A549 (cell line): ENCODE measurements at regions not wholly inside any gene's neighbourhood (a gene's known extent, or its start where the extent isn't known, plus 50 kb on each side); places are given as distances from the start of the nearest gene placed in this dataset.

ENCODE experiments used
- ATAC-seq, 2 experiments: fragments of 200-7000 bp in 1 of 2; fragments of >200 bp in 1 of 2; cut with Nextera tagmentation in 1 of 2; cut with Tn5 transposase in 1 of 2; 3 replicates each; pipeline versions ENCODE4 v1.8.0 to v1.9.1; 2018 to 2020; ENCODE audit warnings: mild to moderate bottlenecking in 1 of 2, moderate library complexity in 1 of 2
- CTCF ChIA-PET: fragments of 300-600 bp; sonication (Branson Sonifier 250); formaldehyde crosslinking; extraction: SDS; loops from one replicate; lab custom pipeline; 2021; ENCODE audit warnings: antibody characterized with exemption, inconsistent platforms; lab: Yijun Ruan, JAX
- POLR2A ChIA-PET: fragments of 350-600 bp; formaldehyde crosslinking; extraction: SDS; loops from one replicate; lab custom pipeline; 2021; ENCODE audit warnings: antibody characterized with exemption, inconsistent platforms; lab: Yijun Ruan, JAX
- DNase-seq, 2 experiments: peaks; one replicate each; pipeline versions ENCODE4 v3.0.0 to v3.0.0-alpha.2; 2011 to 2016; ENCODE audit warnings: low read depth in 1 of 2, low spot score in 1 of 2
- FAIRE-seq: peaks from 2 replicates; lab custom pipeline; 2011; peaks lifted over from hg19 to GRCh38; lab: Jason Lieb, UNC
- H3K27ac ChIP-seq, 2 experiments: fragments of >200 bp; sonication (Bioruptor Twin); formaldehyde crosslinking; 3 replicates each; pipeline ENCODE4 v1.5.1; 2016 to 2017
- H3K4me1 ChIP-seq: fragments of >200 bp; sonication (Bioruptor Twin); formaldehyde crosslinking; 3 replicates; pipeline ENCODE4 v1.6.1; 2016
- H3K4me2 ChIP-seq: fragments of >200 bp; sonication (Bioruptor Twin); formaldehyde crosslinking; 3 replicates; pipeline ENCODE4 v1.6.1; 2016
- H3K4me3 ChIP-seq: fragments of >200 bp; sonication (Bioruptor Twin); formaldehyde crosslinking; 3 replicates; pipeline ENCODE4 v1.5.1; 2016
- H3K9me3 ChIP-seq: fragments of >200 bp; sonication (Bioruptor Twin); formaldehyde crosslinking; 3 replicates; pipeline ENCODE4 v1.6.1; 2016
- BHLHE40 ChIP-seq: IDR thresholded peaks from 2 replicates; pipeline ENCODE4 v1.6.1; 2012; ENCODE audit warnings: low read depth, low read length, inconsistent platforms
- EP300 ChIP-seq, 2 experiments: fragments of >200 bp; sonication (Bioruptor Twin); formaldehyde crosslinking; IDR thresholded peaks; 2 replicates in 1 of 2; 3 replicates in 1 of 2; pipeline ENCODE4 v1.6.1; 2016 to 2017
- ESRRA ChIP-seq: fragments of 150-350 bp; IDR thresholded peaks from 2 replicates; pipeline ENCODE4 v1.6.1; 2014; ENCODE audit warnings: mild to moderate bottlenecking, low read length, borderline replicate concordance
- GATA3 ChIP-seq: IDR thresholded peaks from 2 replicates; pipeline ENCODE4 v1.6.1; 2012; ENCODE audit warnings: borderline replicate concordance
- HOXA7 ChIP-seq: fragments of 250-450 bp; sonication (Bioruptor Pico); IDR thresholded peaks from 2 replicates; pipeline ENCODE4 v1.5.0; 2020; ENCODE audit warnings: mild to moderate bottlenecking, moderate library complexity
- KDM5A ChIP-seq: fragments of 200-600 bp; sonication (generic); IDR thresholded peaks from 2 replicates; pipeline ENCODE4 v1.6.1; 2016; ENCODE audit warnings: antibody characterized with exemption, mild to moderate bottlenecking
- MAFK ChIP-seq: fragments of 450-650 bp; IDR thresholded peaks from 2 replicates; pipeline ENCODE4 v1.6.1; 2014; ENCODE audit not compliant: partially characterized antibody
- MAX ChIP-seq: IDR thresholded peaks from 2 replicates; pipeline ENCODE4 v1.6.1; 2012
- RAD21 ChIP-seq, 2 experiments: fragments of >200 bp in 1 of 2; sonication (Bioruptor Twin) in 1 of 2; formaldehyde crosslinking in 1 of 2; IDR thresholded peaks in 1 of 2; conservative IDR thresholded peaks in 1 of 2; 2 replicates in 1 of 2; 3 replicates in 1 of 2; pipeline ENCODE4 v1.6.1; 2012 to 2018; ENCODE audit warnings: inconsistent platforms in 1 of 2
- RCOR1 ChIP-seq: fragments of 150-350 bp; IDR thresholded peaks from 2 replicates; pipeline ENCODE4 v1.6.1; 2014; ENCODE audit warnings: antibody characterized with exemption, low read length, low read depth
- REST ChIP-seq: fragments of 200-600 bp; sonication (generic); IDR thresholded peaks from 2 replicates; pipeline ENCODE4 v1.6.1; 2016; ENCODE audit warnings: antibody characterized with exemption, mild to moderate bottlenecking, moderate library complexity
- RNF2 ChIP-seq: fragments of 200-600 bp; sonication (generic); IDR thresholded peaks from 2 replicates; pipeline ENCODE4 v1.6.1; 2016; ENCODE audit warnings: low read depth, mild to moderate bottlenecking, antibody characterized with exemption, moderate library complexity, borderline replicate concordance
- SMC3 ChIP-seq: fragments of >200 bp; sonication (Bioruptor Twin); formaldehyde crosslinking; IDR thresholded peaks from 3 replicates; pipeline ENCODE4 v1.6.1; 2018; ENCODE audit warnings: inconsistent platforms
- TFCP2L1 ChIP-seq: fragments of 250-450 bp; sonication (Bioruptor Pico); IDR thresholded peaks from 2 replicates; pipeline ENCODE4 v1.5.0; 2021; ENCODE audit warnings: mild to moderate bottlenecking
- ZFP36 ChIP-seq: fragments of 450-650 bp; IDR thresholded peaks from 2 replicates; pipeline ENCODE4 v1.6.1; 2014; ENCODE audit warnings: borderline replicate concordance; ENCODE audit not compliant: partially characterized antibody
- WGBS: methylation state at CpG from one replicate; pipeline ENCODE4 v1.1.6; 2017; ENCODE audit errors: missing lambda C conversion rate; 5-methylcytosine and 5-hydroxymethylcytosine counted together
- TF ChIP-seq, protein P1 (sequence below): fragments of >200 bp; sonication (Bioruptor Twin); formaldehyde crosslinking; IDR thresholded peaks from 3 replicates; pipeline ENCODE4 v1.5.1; 2016
- TF ChIP-seq, protein P2 (sequence below): fragments of >200 bp; sonication (Bioruptor Twin); formaldehyde crosslinking; IDR thresholded peaks from 3 replicates; pipeline ENCODE4 v1.6.1; 2016
- TF ChIP-seq, protein P3 (sequence below): fragments of 250-450 bp; sonication (Bioruptor Pico); IDR thresholded peaks from 2 replicates; pipeline ENCODE4 v1.5.0; 2020; ENCODE audit warnings: low read depth, mild to moderate bottlenecking, moderate library complexity

DNA sequence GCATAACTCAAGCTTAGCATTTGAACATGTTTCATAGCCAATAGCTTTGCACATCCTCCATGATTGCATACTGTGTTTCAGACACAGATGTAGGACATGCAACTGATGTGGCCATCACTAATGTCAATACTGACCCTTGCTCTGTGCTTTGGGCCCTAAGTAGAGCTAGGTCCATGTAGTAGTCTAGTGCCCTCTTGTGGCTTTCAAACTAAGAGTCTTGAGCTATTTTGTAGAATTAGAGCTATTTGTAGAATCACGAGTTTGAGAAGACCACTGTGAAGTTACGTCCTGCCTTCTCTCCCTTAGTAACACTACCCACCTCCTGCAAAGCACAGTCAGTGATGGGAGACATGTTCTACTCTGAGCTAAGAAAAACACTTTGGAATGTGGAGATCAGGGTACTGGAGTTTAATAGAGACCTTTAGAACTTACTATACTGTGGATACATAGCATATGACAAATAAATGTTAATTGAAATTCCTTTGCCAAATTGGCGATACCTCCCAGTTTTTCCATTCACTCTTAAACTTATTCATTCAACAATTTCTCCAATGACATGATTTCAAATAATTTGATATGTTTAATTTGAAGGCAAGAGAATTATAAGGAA, 306.5 kb upstream of the TNP1 start:
- FAIRE-seq = no peak
- peak; percentile 30 to 82; a peak in 4 of 6 replicates for ATAC-seq
- no peaks in the 10 kb centered on the region for H3K9me3 ChIP-seq
- ChIA-PET CTCF (interaction anchor here (0.6 to 1.6 kb wide), 6 partner anchors 9 to 484 kb away, joined by 3 to 6 read pairs (median 5); no protein-coding TSS in a partner anchor), POLR2A (no interaction called here)
- H3K27ac ChIP-seq = no peak overlapping the region
- no peaks in the 10 kb centered on the region for H3K4me1 ChIP-seq
- no peak overlapping the region for H3K4me3 ChIP-seq
- WGBS = 42% methylated on average over 3 of the region's 3 CpGs
- no peak overlapping the region for H3K4me2 ChIP-seq
- TF ChIP-seq BHLHE40 = no peak
- peak; percentile 64 for TF ChIP-seq SMC3
- peak; percentile 64 to 76 for TF ChIP-seq RAD21 (conservative IDR thresholded peaks at IDR 0.05 in 1 of 2, IDR thresholded peaks at IDR 0.05 in 1 of 2)
- TF ChIP-seq, protein P1, sequence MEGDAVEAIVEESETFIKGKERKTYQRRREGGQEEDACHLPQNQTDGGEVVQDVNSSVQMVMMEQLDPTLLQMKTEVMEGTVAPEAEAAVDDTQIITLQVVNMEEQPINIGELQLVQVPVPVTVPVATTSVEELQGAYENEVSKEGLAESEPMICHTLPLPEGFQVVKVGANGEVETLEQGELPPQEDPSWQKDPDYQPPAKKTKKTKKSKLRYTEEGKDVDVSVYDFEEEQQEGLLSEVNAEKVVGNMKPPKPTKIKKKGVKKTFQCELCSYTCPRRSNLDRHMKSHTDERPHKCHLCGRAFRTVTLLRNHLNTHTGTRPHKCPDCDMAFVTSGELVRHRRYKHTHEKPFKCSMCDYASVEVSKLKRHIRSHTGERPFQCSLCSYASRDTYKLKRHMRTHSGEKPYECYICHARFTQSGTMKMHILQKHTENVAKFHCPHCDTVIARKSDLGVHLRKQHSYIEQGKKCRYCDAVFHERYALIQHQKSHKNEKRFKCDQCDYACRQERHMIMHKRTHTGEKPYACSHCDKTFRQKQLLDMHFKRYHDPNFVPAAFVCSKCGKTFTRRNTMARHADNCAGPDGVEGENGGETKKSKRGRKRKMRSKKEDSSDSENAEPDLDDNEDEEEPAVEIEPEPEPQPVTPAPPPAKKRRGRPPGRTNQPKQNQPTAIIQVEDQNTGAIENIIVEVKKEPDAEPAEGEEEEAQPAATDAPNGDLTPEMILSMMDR = peak; percentile 52
- peak in 1 of 2 experiments; percentile 60 for DNase-seq

DNA sequence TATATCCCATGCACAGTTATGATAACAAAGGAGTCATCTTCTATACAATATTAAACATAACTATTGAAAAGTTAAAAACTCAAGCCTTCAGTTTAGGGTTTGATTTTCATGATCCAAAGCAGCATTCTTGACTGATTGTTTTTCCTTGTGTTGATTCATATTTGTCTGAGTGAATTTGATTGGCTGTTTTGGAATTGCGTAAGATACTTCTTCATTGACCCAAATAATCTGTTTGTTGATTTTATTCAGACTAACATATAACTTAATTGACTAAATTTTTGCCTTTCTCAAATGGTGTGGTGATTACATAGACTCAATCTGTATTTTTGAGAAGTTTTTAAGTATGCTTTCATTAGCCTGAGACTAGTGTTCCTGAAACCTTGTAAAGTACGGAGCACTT, 305.7 kb upstream of the TNP1 start:
- CTCF ChIA-PET = interaction anchor here (1.2 to 1.6 kb wide), 4 partner anchors 8 to 483 kb away, joined by 3 to 6 read pairs (median 6); no protein-coding TSS in a partner anchor
- no peak for ATAC-seq

GRCh38 chr2:217163987-217164386, 304.1 kb upstream of the TNP1 start:
- POLR2A ChIA-PET = no interaction called here
- Histone ChIP-seq H3K4me2 (no peak overlapping the region), H3K4me3 (no peak overlapping the region), H3K27ac (no peak overlapping the region), H3K9me3 (no peaks in the 10 kb centered on the region), H3K4me1 (peaks cover 4% of the 10 kb centered on the region; the same call in 1 of the 3 replicates)
- FAIRE-seq (no peak), ATAC-seq (no peak), DNase-seq (no peak)
- CTCF ChIA-PET = no interaction called here
- TF ChIP-seq ESRRA = no peak
- no peak for TF ChIP-seq GATA3
- no peak for TF ChIP-seq RNF2
- TF ChIP-seq KDM5A = no peak
- no peak for TF ChIP-seq TFCP2L1 (CRISPR knock-in tag)
- TF ChIP-seq ZFP36 = no peak
- TF ChIP-seq MAX = no peak
- no peak for TF ChIP-seq RCOR1
- 72% methylated on average over 4 of the region's 4 CpGs for WGBS

More for the DNA sequence above, 305.7 kb upstream of the TNP1 start:
- Histone ChIP-seq H3K9me3 (no peaks in the 10 kb centered on the region), H3K4me1 (no peaks in the 10 kb centered on the region), H3K27ac (no peak overlapping the region), H3K4me2 (no peak overlapping the region)
- POLR2A ChIA-PET = no interaction called here
- 79% methylated on average over 2 of the region's 2 CpGs for WGBS
- FAIRE-seq (no peak), DNase-seq (no peak)
- TF ChIP-seq, protein P2, sequence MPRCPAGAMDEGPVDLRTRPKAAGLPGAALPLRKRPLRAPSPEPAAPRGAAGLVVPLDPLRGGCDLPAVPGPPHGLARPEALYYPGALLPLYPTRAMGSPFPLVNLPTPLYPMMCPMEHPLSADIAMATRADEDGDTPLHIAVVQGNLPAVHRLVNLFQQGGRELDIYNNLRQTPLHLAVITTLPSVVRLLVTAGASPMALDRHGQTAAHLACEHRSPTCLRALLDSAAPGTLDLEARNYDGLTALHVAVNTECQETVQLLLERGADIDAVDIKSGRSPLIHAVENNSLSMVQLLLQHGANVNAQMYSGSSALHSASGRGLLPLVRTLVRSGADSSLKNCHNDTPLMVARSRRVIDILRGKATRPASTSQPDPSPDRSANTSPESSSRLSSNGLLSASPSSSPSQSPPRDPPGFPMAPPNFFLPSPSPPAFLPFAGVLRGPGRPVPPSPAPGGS = no peak
- no peak for TF ChIP-seq MAFK
- TF ChIP-seq, all 56 proteins: peak for 0
- no peak overlapping the region for H3K4me3 ChIP-seq

- no peak overlapping the region for H3K4me3 ChIP-seq
- H3K9me3 ChIP-seq = no peaks in the 10 kb centered on the region
- peaks cover 4% of the 10 kb centered on the region; the same call in 1 of the 3 replicates for H3K4me1 ChIP-seq
- no peak overlapping the region for H3K4me2 ChIP-seq
- DNase-seq = no peak
- no peak for ATAC-seq
- FAIRE-seq = no peak
- POLR2A ChIA-PET = no interaction called here
- TF ChIP-seq EP300 (IDR thresholded peaks at IDR 0.05) (no peak), ESRRA (no peak), HOXA7 (no peak), TFCP2L1 (CRISPR knock-in tag) (no peak), REST (no peak)
- TF ChIP-seq, protein P3, sequence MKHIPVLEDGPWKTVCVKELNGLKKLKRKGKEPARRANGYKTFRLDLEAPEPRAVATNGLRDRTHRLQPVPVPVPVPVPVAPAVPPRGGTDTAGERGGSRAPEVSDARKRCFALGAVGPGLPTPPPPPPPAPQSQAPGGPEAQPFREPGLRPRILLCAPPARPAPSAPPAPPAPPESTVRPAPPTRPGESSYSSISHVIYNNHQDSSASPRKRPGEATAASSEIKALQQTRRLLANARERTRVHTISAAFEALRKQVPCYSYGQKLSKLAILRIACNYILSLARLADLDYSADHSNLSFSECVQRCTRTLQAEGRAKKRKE (CRISPR knock-in tag) = no peak
- CTCF ChIA-PET = interaction anchor here (1.1 kb wide), 1 partner anchor 20 kb away, joined by 3 read pairs; no protein-coding TSS in a partner anchor
- 76% methylated on average over 9 of the region's 9 CpGs for WGBS
- no peak overlapping the region for H3K27ac ChIP-seq
These were observed 302.7 kb upstream of the TNP1 start for GRCh38 chr2:217162533-217162932.
